GM21529 (cell line): ENCODE measurements at regions not wholly inside any gene's neighbourhood (a gene's known extent, or its start where the extent isn't known, plus 50 kb on each side); places are given as distances from the start of the nearest gene placed in this dataset.
"Not testable (repeated sequence)": the region's sequence is repeated elsewhere in the genome, so short reads cannot be mapped to it uniquely, and the experiment has no call there.

ENCODE experiments used
- ATAC-seq: cut with Tn5 transposase; IDR thresholded peaks from one replicate; pipeline ENCODE4 v1.9.1; 2021; ENCODE audit not compliant: unreplicated experiment

DNA sequence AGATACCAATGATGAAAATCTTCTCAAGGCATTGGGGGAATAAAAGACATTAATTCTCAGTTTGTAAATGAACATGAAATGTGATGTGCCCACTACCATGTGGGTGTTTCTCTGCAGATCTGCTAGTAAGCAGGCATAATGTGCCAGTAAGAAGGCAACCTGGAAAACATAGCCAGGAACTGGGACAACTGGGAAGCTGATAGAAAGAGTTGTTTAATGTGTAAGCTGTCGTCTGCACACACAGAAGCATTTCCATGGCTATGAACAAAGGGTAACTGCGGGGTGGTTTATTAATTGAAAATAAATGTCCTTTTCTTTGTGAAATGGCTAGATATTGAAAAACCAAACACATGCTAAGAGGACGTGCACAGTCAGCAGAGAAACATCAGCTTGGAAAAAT, 52.0 kb downstream of the ZC3H11B start:
- ATAC-seq, result no peak

DNA sequence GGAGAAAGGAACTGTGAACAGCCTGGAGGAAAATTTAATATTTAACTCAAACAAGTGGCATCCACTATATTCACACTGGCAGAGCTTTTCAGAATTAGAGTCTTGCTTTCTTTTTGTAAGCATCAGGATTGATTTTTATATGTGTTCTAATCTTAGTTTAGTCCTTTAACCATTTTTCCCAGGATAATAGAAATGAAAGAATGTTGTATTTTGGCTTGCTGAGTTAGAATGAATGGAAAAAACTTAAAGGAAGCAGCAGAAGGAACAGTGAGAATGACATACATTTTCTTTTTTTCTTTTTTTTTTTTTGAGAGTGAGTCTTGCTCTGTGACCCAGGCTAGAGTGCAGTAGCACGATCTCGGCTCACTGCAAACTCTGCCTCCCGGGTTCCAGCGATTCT, 53.0 kb downstream of the ZC3H11B start:
- no peak for ATAC-seq

- no peak for ATAC-seq
These were observed 57.1 kb downstream of the ZC3H11B start for GRCh38 chr1:219555806-219556205.

DNA sequence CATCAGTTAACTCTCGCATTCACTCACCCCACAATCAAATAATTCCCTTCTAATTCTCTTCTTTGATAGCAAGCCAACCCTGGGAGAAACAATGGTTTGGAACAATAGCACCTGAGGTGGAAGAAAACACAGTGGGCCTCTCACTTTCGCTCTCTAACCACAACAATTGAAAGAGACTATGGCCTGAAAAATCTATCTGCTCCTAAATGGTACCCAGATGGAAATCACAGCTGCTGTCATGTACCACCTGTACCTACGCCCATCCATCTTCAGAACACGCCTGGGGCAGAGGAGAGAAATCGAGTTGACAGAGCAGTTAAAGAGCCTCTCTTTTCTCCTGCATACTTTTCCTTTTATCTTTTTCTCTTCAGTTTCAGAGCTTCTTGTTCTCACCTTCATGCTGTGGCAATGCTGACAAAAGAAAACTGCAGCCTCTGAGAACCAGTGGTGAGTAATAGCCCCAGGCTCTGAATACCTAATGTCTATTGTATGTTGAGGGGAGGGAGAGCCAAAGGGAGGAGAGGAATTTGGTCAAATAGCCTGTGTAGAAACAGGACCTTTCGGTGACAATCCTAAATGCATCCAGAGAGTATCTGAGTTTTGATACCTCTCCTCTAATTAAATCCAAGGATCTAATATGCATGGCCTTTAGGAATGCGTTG, 57.7 kb downstream of the ZC3H11B start:
- no peak for ATAC-seq

DNA sequence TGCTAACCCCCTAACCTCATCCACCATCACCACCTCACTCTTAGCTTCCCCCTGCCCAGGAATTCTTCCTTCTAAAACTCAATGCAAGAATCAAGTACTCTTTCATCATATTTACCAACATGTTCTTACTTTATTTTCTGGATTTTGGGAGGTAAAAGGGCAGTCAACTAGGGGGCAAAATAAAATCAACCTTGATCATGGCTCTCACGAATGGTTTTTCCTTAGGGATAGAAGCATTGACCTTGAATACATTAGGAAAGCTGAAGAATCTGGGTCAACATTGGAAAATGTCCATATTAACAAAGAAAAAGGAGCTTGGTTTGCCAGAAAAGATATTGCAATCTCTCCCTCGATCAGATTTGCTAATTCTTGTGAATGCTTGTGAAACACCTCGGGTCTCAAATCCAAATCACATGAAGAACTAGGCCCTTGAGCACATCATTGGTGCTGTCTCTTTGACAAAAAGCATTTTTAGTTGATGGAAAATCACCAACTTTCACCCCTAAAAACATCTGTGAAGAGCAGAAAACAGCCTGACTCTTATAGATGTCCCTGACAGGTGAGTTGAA, 58.9 kb downstream of the ZC3H11B start:
- ATAC-seq, result no peak

DNA sequence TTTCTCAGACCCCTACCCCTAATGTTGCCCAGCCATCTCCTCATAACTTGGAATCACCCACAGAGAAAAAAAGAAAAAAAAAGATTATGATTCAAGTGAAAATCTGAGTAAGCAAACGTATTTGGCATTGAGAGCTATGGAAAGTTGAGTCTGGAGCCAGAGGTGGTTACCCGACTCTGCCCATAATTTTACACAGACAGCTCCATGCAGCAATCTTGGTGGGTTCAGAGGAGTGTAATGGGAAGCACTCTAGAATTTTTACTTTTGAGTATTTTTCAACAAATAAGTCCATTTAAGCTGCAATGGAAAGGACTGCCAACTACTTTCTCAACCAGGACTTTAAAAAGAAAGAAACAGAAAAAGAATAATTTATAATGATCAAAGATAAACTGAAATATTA, 62.7 kb downstream of the ZC3H11B start:
- no peak for ATAC-seq

- no peak for ATAC-seq
These were observed 63.7 kb downstream of the ZC3H11B start for GRCh38 chr1:219549215-219549614.

DNA sequence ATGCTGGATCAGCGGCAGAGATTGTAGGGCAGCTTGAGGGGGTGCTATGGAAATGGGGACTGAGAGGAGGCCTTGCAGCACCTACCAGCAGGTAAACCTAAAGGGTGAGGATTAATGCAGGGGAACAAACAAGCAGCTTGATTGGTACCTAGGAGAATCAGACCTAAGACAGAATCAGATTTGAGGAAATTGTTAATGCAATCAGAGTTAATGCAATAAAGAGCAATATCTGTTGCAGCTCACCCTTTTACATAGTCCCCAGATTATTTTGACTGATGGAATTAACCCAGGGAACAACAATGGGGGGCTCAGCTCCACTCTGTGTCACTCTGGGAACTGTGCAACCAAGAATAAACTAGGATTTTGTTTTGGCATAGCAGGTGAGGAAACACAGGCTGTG, 64.5 kb downstream of the ZC3H11B start:
- no peak for ATAC-seq

- ATAC-seq, result not testable (repeated sequence)
These were observed 67.1 kb downstream of the ZC3H11B start for GRCh38 chr1:219545756-219546155.

DNA sequence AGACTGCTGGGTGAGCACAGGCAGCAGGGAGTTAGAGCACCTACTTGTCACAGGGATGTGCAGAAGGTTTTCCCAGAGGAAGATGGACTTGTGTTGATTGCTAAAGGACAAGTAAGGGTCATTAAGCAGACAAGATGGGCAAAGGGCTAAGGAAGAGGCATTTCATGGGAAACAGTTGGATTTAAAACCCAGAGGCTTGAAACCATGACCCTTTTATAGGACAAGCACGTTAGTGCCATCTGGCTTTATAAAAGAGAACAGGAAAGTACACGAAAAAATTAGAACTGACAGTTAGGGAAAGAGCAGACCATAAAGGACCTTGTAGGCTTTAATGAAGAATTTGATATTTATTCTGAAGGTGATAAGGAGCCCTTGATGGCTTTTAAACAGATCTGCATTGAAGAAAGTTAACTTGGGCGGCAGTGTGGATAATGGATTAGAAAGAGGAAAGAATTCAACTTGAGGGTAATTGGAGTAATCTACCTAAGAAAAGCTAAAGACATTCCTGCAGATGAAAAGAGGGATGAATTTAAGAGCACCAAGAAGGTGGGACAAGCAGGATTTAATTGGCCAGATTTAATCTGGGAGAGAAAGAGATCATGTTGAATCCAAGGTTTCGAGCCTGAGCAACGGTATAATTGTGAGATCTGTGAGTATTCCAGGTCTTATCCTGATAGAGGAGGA, 68.6 kb downstream of the ZC3H11B start:
- no peak for ATAC-seq

DNA sequence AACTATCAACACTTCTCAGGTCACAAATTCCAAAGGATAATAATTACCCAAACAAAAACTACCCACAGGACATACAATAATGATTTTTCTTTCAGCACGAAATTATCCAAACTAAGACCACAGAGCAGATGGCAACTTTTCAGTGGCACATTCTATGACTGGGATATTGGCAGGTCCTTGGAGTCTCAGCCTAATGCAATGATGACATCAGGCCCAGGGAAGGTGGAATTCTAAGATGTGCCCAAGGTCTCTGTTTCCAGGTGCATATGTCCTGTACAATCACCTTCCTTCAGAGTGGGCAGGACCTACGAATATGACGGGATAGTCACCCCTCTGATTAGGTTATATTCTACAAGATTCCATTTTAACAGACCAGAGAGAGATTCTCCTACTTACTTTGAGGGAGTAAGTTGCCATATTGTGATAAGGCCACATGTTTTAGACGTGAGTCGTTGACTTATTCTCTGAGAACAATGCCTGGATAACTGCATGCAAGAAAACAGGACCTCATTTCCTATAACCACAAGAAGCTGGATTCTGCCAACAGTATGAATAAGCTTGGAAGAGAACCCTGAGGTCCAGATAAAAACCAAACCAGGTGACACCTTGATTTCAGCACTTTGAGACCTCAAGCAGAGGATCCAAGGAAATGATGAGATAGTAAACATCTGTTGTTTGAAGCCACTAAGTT, 69.9 kb downstream of the ZC3H11B start:
- no peak for ATAC-seq

DNA sequence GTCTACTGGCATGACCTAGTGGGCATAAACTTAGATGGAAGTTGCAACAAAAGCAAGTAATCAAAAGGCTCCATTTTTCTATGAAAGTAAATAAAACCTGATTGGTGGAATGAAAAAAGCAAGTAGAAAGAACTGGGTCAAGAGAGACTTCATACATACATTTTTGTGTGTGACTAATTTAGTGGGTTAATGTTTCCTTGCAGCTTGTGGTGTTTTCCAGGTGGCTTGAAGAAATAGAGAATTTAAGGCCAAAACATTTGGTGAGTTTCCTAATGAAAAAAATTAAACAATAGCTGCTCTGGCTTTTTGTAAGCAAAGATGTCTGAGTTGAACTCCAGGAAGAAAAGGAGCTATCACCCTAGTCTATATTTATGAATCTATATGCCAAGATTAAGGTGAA, 71.0 kb downstream of the ZC3H11B start:
- ATAC-seq, result no peak

- ATAC-seq, result peak; percentile 44
These were observed 73.2 kb downstream of the ZC3H11B start for GRCh38 chr1:219539645-219540254.

DNA sequence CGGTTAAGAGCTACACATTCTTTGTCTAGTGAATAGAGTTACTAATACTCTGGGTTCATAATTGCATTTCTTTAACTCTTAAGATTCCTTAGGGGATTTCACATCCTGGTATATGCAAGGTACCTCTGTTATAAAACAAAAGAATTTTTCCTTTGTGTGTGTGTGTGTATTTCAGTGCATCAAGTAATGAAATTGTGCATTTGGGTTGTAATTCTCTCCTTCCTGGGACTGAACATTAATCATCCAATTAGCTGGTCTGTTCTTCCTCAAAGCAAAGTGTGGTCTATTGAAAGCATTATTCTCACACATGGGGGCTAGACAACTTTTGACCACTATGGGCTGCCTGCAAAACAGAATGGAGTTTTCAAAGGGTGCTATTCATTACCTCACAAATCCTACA, 74.0 kb downstream of the ZC3H11B start:
- ATAC-seq, result no peak

DNA sequence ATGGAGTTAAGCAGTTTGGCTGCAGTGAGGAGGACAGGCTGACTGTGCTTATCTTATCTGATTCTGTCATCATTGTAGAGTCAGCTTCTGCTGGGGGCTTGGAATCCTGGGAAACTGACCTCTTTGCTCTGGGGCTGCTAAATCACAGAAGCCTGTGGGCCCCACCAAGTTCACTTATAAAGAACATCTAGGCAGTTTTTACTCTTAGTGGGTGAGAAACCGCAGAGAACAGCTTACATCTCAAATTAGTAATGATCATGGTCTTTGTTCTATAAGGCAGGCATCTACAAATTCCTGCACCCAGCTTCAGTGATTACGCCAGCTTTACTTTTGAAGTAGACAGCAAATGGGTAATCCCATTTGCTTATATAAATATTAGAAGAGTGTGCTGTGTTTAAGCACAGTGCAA, 75.7 kb downstream of the ZC3H11B start:
- ATAC-seq, result no peak

- ATAC-seq, result no peak
These were observed 76.9 kb downstream of the ZC3H11B start for GRCh38 chr1:219536038-219536437.

DNA sequence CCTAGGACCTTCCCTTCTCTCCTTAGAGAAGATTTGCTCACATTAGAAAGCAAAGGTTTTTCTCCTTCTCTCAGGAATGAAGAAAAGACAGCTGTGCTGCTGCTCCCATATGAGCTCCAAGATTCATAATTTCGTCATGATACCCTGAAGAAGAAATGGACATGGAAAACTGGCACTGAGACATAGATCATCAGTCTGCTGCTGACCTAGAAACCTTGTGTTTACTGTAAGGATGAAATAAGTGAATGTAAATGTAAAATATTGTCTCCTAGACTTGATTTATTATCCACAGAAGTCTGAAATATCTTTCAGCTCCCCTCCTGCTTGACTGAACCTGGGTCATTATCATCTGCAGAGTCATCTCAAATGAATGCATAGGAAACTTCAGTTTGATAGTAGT, 77.9 kb downstream of the ZC3H11B start:
- ATAC-seq, result no peak

DNA sequence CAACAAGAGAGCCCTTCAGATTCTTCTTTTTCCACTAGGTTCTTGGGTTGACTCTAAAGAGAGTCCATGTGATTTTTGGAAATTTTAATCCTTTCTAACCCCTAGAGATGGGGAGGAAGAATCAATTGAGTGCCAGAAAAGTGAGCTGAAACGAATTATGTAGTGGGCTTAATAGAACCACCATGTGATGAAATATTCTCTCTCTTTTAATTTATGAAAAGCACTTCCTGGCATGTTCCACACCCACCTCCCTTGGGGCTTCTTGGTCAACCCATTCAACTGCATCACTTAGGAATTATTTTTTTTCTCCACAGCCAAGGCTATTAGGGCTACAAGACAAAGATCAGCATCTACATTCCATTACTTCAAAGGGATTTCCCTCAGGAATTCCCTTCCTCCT, 79.6 kb downstream of the ZC3H11B start:
- ATAC-seq, result no peak

DNA sequence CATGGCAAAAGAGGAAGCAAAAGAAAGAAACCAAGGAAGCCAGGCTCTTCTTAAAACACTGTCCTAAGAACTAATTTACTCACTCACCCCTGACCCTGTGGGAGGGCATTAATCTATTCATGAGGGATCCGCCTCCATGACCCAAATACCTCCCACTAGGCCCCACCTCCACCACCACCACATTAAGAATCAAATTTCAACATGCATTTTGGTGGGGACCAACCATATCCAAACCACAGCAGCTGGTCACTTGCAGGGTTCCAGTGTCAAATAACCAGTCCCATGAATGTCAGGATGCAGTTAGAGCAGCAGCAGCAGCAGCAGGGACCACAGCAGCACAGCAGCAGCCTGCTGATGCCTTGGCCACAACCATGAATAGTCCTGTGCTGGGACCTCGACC, 83.8 kb downstream of the ZC3H11B start:
- no peak for ATAC-seq

GRCh38 chr1:219528633-219529032, 84.3 kb downstream of the ZC3H11B start:
- no peak for ATAC-seq

- no peak for ATAC-seq
These were observed 84.9 kb downstream of the ZC3H11B start for GRCh38 chr1:219527994-219528393.

DNA sequence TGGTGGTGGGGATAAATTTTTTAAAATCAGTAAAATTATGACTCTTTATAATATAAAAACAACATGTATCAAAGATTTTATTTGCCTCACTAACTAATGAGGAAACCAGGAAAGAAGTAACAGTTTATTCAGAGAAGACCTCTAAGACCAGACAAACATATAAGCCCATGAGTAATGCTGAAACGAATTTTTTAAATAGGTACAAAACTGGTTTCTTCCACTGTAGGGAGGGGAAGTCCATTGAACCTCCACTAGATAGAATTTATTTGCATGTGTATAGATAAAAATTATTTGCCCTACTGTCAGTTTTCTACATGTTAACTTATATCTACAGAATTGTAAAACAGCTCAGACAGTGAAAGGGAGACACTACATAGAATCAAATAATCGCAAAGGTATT, 86.8 kb downstream of the ZC3H11B start:
- ATAC-seq, result no peak
